ENCODE measurements at regions not wholly inside any gene's neighbourhood (a gene's known extent, or its start where the extent isn't known, plus 50 kb on each side); places are given as distances from the start of the nearest gene placed in this dataset.
A peak's percentile ranks its signal among the peaks of the same experiment; 100 is the strongest.

DNA sequence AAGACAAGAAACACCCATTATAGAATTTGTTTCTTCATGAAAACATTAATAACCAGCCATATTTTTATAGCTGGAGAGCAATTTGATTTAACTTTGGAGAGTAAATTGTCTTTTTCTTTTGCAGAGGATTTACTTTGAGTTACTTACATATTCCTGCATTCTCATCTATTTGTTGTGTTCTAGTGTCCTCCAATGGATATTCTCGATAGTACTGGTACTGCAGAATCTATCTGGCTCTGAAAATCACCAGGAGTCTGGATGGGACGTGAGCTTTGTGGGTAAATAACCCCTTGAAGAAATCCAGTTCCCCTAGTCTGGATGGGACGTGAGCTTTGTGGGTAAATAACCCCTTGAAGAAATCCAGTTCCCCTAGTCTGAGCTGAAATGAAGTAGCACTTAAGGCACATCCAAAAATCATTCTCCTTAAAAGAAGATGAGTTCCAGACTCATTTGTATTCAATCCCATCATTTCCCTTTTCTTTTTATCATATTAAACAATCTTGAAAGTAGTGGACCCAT lies 294.1 kb upstream of the UBE2E2 start:
- no peak for DNase-seq

DNA sequence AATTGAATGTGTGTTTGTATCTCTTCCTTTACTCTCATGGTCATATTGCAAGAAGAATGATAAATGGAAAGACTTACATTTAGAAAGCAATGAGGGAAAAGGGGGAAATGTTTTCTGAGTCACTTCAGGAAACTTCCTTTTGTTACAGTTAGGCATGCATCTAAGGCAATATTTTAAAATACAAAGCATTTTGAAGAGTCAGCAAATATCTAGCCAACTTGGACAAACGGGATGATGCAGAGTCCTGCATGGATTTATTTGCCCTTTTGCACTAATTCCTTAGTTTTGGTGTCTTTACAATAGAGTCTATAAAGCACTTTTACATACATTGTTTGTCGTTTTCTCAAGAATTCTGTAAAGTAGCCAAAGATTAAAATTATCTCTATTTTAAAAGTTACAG lies 286.2 kb upstream of the UBE2E2 start:
- no peak for DNase-seq

DNA sequence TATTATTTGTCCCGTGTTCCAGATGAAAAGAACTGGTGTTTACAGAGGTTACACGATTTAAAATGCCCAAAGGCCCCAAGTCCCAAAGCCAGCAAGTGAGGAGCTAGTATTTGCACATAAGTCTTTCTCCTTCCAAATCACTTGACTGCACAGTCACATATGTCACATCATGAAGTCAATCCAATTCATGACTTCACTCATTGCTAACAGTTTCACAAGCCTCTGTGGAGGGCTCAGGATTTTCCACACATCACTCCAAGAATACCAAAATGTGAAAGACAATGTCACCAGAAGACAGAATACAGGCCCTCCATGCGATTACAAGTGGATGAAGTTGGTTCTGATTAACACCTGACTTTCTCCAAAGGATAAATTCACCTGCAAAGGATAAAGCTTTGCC lies 283.1 kb upstream of the UBE2E2 start:
- DNase-seq, result no peak

DNA sequence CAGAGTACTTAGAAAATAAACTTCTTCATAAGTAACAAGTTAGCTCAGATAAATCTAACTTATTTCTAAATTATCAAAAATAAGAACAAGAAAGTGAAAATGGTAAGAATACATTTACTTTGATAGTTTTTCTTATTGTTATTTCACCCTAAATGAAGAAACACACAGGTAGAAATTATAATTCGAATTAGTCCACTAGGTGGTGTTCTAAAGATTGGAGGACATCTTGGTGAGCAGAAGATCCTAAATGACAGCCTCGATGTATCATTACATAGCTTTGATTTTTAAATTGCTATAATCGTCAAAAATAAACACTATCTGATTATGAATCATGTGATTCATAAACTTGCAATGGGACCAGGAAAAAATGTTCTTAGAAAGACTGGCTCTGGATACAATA lies 280.8 kb upstream of the UBE2E2 start:
- no peak for DNase-seq

- DNase-seq, result no peak
These were observed 279.4 kb upstream of the UBE2E2 start for GRCh38 chr3:22923711-22924110.

- peak; percentile 27 for DNase-seq
These were observed 274.7 kb upstream of the UBE2E2 start for GRCh38 chr3:22928216-22929110.

GRCh38 chr3:22933051-22933840 lies 269.9 kb upstream of the UBE2E2 start:
- DNase-seq, result no peak

DNA sequence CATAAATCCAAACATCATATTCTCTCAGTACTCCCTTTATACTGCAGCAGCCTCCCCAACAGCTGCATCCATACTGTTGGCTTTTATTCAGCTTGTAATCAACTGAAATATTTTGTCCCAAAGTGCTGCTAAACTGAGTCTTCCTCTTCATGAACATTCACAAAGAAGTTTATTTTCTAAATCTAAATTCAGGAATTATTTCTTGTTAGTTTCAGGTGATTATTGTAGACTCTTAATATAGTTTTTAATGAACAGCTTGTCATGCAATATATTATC lies 269.3 kb upstream of the UBE2E2 start:
- DNase-seq, result no peak

GRCh38 chr3:22935040-22935439 lies 268.1 kb upstream of the UBE2E2 start:
- DNase-seq, result no peak

DNA sequence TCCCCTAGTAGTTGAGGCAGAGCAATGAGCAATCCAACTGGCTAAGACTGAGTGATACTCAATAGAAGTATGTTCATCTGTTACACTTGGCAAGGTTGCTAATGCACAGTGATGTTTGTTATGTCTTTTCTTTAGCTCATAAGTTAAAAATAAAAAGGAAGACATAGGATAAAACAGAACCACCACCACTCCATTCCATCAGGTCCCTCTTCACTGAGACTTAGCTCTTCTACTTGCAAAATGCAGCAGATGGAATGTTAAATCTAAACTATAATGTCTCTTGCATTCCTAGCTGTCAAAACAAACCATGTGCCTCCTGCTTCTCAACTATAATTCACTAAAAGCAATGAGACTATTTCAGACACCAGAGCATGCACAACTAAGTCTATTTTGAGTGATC lies 265.6 kb upstream of the UBE2E2 start:
- no peak for DNase-seq

- no peak for DNase-seq
These were observed 264.4 kb upstream of the UBE2E2 start for GRCh38 chr3:22938739-22939138.

DNA sequence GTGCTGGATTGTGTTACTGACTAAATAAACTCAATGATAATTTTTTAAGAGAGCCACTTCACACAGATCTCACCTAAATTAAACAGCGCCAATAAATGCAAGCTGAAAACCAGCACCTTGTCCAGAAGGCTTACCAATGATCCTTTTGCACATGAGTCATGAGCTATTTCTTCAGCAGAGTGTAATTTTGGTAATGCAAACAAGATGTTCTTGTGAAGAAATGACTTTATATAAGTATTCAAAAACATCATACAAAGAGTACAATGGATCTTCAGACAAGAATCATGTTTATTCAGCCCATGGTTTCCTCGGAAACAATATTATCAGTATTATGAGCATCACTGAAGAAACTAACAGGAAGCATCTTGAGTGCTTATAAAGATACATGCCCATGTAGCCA lies 263.8 kb upstream of the UBE2E2 start:
- DNase-seq, result peak; percentile 26

DNA sequence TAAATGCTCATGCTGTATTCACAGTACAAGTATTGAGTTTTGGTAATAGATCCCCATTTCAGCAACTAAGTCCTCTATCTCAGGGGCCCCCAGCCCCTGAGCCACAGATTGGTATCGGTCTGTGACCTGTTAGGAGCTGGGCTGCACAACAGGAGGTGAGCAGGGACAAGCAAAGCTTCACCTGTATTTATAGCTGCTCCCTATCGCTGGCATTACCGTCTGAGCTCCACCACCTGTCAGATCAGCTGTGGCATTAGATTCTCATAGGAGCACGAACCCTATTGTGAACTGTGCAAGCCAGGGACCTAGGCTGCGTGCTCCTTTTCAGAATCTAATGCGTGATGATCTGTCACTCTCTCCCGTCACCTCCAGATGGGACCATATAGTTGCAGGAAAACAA lies 262.8 kb upstream of the UBE2E2 start:
- DNase-seq, result no peak

DNA sequence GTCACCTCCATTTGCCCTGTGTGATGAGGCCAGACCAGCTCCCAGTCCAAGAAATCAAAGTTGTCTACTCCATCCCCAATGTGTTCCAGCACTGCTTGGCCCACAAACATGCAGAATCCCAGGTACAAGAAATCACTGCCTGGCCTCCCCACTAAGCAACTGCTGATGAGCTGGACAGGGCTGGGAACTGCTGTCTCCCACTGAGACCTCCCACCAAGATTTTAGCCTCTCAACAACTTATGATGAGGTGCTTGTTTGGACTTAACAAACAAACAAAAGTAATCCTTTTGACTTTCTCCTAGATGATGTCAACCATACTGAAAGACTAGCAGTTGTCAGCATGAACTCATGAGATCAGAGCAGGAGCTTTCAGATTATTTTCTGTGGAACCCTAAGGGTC lies 260.1 kb upstream of the UBE2E2 start:
- DNase-seq, result no peak

GRCh38 chr3:22947851-22948250 lies 255.3 kb upstream of the UBE2E2 start:
- no peak for DNase-seq

- DNase-seq, result no peak
These were observed 251.2 kb upstream of the UBE2E2 start for GRCh38 chr3:22951910-22952309.

GRCh38 chr3:22952860-22953259 lies 250.3 kb upstream of the UBE2E2 start:
- no peak for DNase-seq

DNA sequence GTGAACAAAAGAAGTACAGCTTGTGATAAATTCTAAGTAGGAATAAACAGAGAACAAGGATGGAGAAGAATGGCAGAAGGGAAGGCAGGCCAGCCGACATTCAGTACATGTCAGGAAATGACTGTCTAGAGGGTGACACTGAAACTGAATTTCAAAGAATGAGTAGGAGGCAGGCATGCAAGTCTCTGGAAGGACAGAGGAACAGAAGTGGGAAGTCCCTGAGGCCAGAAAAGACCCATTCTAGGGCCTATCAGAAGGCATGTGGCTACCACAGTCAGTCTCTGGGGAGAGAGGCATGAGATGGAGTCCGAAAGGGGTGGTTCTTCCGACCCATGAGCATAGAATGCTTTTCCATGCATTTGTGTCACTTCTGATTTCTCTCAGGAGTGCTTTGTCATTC lies 243.5 kb upstream of the UBE2E2 start:
- no peak for DNase-seq

DNA sequence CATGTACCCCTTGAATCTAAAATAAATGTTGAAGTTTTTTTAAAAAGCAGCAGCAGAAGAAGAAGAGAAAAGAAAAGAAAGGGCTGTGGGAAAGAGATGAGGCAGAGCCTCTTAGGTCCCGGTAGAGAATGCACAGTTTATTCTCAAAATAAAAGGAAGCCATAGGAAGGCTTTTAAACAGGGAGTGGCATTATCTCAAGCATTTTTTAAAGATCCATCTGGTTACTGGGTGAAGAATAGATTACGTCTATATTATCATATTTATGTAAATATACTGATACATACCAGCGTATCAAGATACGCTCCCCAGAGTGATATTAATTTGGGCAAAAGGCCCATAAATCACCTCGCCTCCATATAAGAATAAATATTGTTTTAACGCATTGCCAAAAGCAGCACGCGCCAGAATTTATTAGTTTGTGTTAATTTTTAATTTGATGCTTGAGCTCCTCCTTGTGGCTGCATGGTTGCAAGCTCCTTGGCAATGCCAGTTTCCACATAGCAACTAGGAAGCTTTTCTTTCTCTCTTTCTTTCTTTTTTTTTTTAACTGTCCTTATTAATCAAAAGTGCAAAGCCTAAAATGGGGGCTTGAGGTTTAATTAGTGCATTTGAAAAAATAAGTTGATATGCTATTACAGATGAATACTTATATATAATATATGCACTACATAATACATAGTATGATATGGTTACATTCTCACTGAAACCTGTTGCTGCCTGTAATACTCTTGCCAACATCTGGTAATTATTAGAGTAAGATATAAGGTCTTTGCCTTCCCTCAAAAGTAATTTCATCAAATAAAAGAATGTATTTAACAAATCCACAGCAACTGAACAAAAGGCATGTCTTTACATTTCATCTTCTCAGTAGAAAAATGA lies 242.8 kb upstream of the UBE2E2 start:
- DNase-seq, result peak; percentile 27

DNA sequence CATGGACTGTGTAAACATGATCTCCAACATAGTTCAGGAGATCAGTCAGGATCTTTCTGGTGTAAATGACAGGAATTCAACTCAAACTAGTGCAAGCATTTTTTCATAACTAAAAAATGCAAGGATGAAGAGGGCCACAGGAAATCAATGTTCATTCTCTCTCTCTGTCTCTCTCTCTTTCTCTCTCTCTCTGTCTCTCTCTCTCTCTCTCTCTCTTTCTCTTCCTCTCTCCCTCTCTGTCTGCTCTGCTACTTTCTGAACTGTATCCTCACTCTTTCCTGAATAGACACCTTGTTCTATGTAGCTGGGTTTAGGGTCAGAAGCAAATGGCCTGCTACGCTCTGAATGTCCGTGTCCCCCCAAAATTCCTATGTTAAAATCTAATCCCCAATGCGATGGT lies 240.9 kb upstream of the UBE2E2 start:
- no peak for DNase-seq

- DNase-seq, result no peak
These were observed 236.8 kb upstream of the UBE2E2 start for GRCh38 chr3:22966349-22966748.

DNA sequence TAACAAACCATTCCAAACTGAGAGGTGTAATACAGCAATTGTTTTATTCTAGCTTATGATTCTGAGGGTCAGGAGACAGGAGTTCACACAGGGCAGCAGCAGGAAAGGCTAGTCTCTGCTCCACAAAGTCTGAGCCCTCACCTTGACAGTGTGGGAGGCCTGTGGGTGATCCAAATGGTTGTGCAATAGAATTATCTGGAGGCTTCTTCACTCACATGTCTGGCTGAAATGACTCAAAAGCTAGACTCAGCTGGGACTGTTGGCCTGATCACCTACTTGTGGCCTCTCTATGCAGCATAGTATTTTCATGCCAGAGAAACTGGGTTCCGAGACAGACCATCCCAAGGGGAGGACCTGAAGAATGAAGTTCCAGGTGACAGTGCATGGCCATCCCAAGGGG lies 233.9 kb upstream of the UBE2E2 start:
- no peak for DNase-seq

DNA sequence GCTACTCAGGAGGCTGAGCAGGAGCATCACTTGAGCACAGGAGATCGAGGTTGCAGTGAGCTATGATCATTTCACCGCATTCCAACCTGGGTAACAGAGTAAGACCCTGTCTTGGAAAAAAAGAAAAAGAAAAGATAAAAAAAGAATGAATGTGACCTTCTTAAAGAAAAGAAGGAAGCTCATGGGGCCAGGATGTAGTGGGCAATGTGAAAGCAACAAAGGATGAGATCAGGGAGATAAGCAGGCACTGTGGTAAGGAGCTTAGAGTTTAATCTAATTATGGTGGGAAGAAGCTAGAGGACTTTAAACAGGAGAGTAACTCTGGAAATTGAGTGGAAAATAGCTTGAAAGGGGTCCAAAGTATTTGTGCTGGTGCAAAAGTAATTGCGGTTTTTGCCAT lies 231.6 kb upstream of the UBE2E2 start:
- DNase-seq, result no peak
